MM.1S (cell line): ENCODE measurements at regions not wholly inside any gene's neighbourhood (a gene's known extent, or its start where the extent isn't known, plus 50 kb on each side); places are given as distances from the start of the nearest gene placed in this dataset.

Experiments
- EZH2phosphoT487 ChIP-seq: fragments of 300-600 bp; sonication (generic); IDR thresholded peaks from 2 replicates; pipeline ENCODE4 v1.6.1; 2018; ENCODE audit warnings: antibody characterized with exemption, low read length
- TF ChIP-seq, protein P1 (sequence below): fragments of 300-600 bp; sonication (generic); IDR thresholded peaks from 2 replicates; pipeline ENCODE4 v1.5.1; 2016; ENCODE audit warnings: antibody characterized with exemption, low read length, mixed read lengths

- TF ChIP-seq, protein P1, sequence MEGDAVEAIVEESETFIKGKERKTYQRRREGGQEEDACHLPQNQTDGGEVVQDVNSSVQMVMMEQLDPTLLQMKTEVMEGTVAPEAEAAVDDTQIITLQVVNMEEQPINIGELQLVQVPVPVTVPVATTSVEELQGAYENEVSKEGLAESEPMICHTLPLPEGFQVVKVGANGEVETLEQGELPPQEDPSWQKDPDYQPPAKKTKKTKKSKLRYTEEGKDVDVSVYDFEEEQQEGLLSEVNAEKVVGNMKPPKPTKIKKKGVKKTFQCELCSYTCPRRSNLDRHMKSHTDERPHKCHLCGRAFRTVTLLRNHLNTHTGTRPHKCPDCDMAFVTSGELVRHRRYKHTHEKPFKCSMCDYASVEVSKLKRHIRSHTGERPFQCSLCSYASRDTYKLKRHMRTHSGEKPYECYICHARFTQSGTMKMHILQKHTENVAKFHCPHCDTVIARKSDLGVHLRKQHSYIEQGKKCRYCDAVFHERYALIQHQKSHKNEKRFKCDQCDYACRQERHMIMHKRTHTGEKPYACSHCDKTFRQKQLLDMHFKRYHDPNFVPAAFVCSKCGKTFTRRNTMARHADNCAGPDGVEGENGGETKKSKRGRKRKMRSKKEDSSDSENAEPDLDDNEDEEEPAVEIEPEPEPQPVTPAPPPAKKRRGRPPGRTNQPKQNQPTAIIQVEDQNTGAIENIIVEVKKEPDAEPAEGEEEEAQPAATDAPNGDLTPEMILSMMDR = no peak
- TF ChIP-seq EZH2phosphoT487 = no peak
Measured at GRCh38 chr3:176714034-176714433, 483.2 kb downstream of the TBL1XR1 start.
